ENCODE measurements at regions not wholly inside any gene's neighbourhood (a gene's known extent, or its start where the extent isn't known, plus 50 kb on each side); places are given as distances from the start of the nearest gene placed in this dataset.

GRCh38 chr18:75915941-75916623 lies 488.6 kb upstream of the SMIM21 start:
- ATAC-seq = no peak

GRCh38 chr18:75912829-75913228 lies 485.3 kb upstream of the SMIM21 start:
- no peak for DNase-seq
- no peak for ATAC-seq

More at GRCh38 chr18:75915941-75916623, 488.6 kb upstream of the SMIM21 start:
- peak; percentile 4 for DNase-seq

- ATAC-seq (no peak), DNase-seq (no peak)
These were observed 476.9 kb upstream of the SMIM21 start for GRCh38 chr18:75904416-75904815.

- DNase-seq (no peak), ATAC-seq (no peak)
These were observed 471.1 kb upstream of the SMIM21 start for GRCh38 chr18:75898651-75899050.

- DNase-seq (no peak), ATAC-seq (no peak)
These were observed 469.9 kb upstream of the SMIM21 start for GRCh38 chr18:75897386-75897785.

GRCh38 chr18:75896865-75897264 lies 469.4 kb upstream of the SMIM21 start:
- DNase-seq = no peak

GRCh38 chr18:75895135-75895534 lies 467.6 kb upstream of the SMIM21 start:
- DNase-seq (no peak), ATAC-seq (no peak)

More at GRCh38 chr18:75896865-75897264, 469.4 kb upstream of the SMIM21 start:
- no peak for ATAC-seq

- ATAC-seq (no peak), DNase-seq (no peak)
These were observed 457.2 kb upstream of the SMIM21 start for GRCh38 chr18:75884728-75885127.

- no peak for DNase-seq
- ATAC-seq = no peak
These were observed 453.5 kb upstream of the SMIM21 start for GRCh38 chr18:75880925-75881504.

- no peak for ATAC-seq
- DNase-seq = no peak
These were observed 452.8 kb upstream of the SMIM21 start for GRCh38 chr18:75880266-75880665.

- DNase-seq (no peak), ATAC-seq (no peak)
These were observed 451.7 kb upstream of the SMIM21 start for GRCh38 chr18:75879196-75879595.

- ATAC-seq = no peak
- DNase-seq = no peak
These were observed 448.1 kb upstream of the SMIM21 start for GRCh38 chr18:75875559-75875958.

- ATAC-seq = no peak
These were observed 447.0 kb upstream of the SMIM21 start for GRCh38 chr18:75874401-75875089.

GRCh38 chr18:75871596-75871995 lies 444.1 kb upstream of the SMIM21 start:
- ATAC-seq = no peak

More at GRCh38 chr18:75874401-75875089, 447.0 kb upstream of the SMIM21 start:
- DNase-seq = no peak

GRCh38 chr18:75869162-75869561 lies 441.7 kb upstream of the SMIM21 start:
- ATAC-seq = no peak
- no peak for DNase-seq

More at GRCh38 chr18:75871596-75871995, 444.1 kb upstream of the SMIM21 start:
- no peak for DNase-seq

GRCh38 chr18:75868031-75868430 lies 440.5 kb upstream of the SMIM21 start:
- DNase-seq (no peak), ATAC-seq (no peak)

- DNase-seq (no peak), ATAC-seq (no peak)
These were observed 438.1 kb upstream of the SMIM21 start for GRCh38 chr18:75865639-75866038.

GRCh38 chr18:75864816-75865215 lies 437.3 kb upstream of the SMIM21 start:
- DNase-seq (no peak), ATAC-seq (no peak)

- no peak for DNase-seq
These were observed 436.2 kb upstream of the SMIM21 start for GRCh38 chr18:75863696-75864095.

GRCh38 chr18:75862458-75862857 lies 435.0 kb upstream of the SMIM21 start:
- DNase-seq = no peak
- no peak for ATAC-seq

More at GRCh38 chr18:75863696-75864095, 436.2 kb upstream of the SMIM21 start:
- ATAC-seq = no peak

GRCh38 chr18:75860166-75860565 lies 432.7 kb upstream of the SMIM21 start:
- DNase-seq = no peak
- no peak for ATAC-seq

- no peak for DNase-seq
- ATAC-seq = no peak
These were observed 432.0 kb upstream of the SMIM21 start for GRCh38 chr18:75859533-75859932.

- no peak for DNase-seq
- ATAC-seq = no peak
These were observed 431.3 kb upstream of the SMIM21 start for GRCh38 chr18:75858754-75859153.

All from stimulated activated naive CD8-positive, alpha-beta T cell treated with anti-CD3 and anti-CD28 coated beads, Interleukin-15, Interleukin-2, amounts not matched to agents 100 U/mL and 50 U/mL, for 24 hours (primary cell).